RCC 7860 (cell line): ENCODE measurements at regions not wholly inside any gene's neighbourhood (a gene's known extent, or its start where the extent isn't known, plus 50 kb on each side); places are given as distances from the start of the nearest gene placed in this dataset.

Source experiments
- DNase-seq: peaks from one replicate; pipeline ENCODE4 v3.0.0-alpha.2; 2015; ENCODE audit warnings: low spot score
- FAIRE-seq: peaks from 2 replicates; lab custom pipeline; 2012; peaks lifted over from hg19 to GRCh38; lab: Jason Lieb, UNC

- FAIRE-seq = no peak
- no peak for DNase-seq
Measured at GRCh38 chr15:61299075-61299763, 70.1 kb upstream of the RORA start.

GRCh38 chr15:61295239-61295638 is 66.1 kb upstream of the RORA start:
- FAIRE-seq (no peak), DNase-seq (no peak)

- FAIRE-seq (no peak), DNase-seq (no peak)
Measured at GRCh38 chr15:61282661-61283060, 53.6 kb upstream of the RORA start.

- FAIRE-seq = no peak
Measured at GRCh38 chr15:61281328-61281727, 52.2 kb upstream of the RORA start.

More at GRCh38 chr15:61281328-61281727, 52.2 kb upstream of the RORA start:
- DNase-seq = no peak
